HS-27A (cell line): ENCODE measurements at regions not wholly inside any gene's neighbourhood (a gene's known extent, or its start where the extent isn't known, plus 50 kb on each side); places are given as distances from the start of the nearest gene placed in this dataset.
"Not testable (repeated sequence)": the region's sequence is repeated elsewhere in the genome, so short reads cannot be mapped to it uniquely, and the experiment has no call there.

Source experiments
- DNase-seq: peaks from one replicate; pipeline ENCODE4 v3.0.0-alpha.2; 2012; ENCODE audit warnings: low read depth, missing footprints

DNA sequence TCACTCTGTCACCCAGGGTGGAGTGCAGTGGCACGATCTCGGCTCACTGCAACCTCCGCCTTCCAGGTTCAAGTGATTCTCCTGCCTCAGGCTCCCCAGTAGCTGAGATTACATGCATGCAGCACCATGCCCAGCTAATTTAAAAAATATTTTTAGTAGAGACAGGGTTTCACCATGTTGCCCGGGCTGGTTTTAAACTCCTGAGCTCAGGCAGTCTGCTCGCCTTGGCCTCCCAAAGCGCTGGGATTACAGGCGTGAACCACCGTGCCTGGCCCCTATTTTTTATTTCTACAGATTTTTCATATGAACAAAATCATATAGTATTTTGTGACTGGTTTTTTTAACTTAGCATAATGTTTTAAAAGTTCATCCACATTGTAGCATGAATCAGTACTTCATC is 310.6 kb downstream of the RPS24 start:
- not testable (repeated sequence) for DNase-seq

DNA sequence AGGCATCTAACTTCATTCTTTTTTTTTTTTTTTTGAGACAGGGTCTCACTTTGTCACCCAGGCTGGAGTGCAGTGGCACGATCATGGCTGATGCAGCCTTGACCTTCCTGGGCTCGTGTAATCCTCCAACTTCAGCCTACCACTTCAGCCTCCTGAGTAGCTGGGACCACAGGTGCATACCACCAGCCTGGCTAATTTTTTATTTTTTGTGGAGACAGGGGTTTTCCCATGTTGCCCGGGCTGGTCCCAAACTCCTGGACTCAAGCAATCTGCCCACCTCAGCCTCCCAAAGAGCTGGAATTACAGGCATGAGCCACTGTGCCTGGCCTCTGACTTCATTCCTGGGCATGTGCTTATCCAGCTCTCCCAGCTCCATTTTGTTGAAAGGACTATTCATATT is 311.9 kb downstream of the RPS24 start:
- DNase-seq = not testable (repeated sequence)

DNA sequence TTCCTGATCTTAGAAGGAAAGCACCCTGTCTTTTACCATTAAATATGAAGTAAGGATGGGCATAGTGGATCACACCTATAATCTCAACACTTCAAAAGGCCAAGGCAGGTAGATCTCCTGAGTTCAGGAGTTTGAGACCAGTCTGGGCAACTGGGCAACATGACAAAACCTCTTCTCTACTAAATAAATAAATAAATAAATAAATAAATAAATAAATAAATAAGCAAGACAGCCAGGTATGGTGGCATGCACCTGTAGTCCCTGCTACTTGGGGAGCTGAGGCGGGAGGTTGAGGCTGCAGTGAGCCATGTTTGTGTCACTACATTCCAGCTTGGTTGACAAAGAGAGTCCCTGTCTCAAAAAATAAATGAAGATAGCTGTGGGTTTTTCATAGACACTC is 313.1 kb downstream of the RPS24 start:
- no peak for DNase-seq

DNA sequence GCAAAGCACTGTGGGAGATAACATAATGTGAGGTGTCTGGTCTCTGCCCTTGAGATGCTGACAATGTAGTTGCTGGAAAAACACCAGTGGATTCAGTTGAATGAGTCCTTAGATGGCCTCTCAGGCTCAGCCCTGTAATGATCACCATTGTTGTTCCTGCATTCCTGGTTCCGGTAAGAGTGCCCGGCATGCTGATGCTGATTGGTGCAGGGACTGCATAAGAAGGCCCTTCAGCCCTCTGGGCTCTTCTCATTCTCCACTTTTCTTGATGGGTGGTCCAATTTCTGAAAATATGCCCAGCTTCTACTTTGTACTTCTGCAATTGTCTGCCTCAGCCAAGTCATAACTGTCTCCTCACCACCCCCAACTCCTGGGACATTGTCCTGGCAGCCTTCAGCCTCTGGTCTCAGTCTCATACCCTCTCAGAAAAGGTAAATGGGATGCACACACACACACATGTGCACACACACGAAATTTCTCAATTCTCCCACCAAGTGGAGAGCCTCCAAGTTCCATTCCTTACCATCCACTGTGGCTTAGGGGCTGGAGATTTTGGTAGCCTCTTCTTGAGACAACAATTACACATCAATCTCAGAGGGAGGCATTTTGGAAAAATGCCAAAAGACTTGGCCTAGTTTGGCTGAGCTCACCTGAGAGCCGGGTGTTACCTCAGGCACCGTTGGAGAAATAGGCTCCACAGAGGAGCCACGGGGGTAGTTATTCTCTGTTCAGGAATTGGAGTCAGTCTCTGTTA is 314.9 kb downstream of the RPS24 start:
- no peak for DNase-seq

DNA sequence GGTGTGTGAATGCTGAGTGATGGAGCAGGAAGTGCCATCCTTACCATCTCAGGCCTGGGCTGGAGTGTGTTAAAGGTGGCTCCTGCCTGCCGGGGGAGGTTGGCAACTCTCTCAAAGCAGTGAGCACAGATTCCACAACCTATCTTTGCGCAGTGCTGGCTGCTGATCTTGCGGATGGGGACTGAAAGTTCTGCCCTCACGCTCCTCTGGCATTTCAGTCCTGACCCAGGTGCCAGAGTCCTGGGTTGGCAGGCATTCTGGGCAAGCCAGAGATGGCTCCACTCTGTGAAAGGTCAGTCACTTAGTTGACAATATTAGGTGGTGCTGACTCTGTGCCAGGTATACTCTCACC is 315.5 kb downstream of the RPS24 start:
- no peak for DNase-seq

DNA sequence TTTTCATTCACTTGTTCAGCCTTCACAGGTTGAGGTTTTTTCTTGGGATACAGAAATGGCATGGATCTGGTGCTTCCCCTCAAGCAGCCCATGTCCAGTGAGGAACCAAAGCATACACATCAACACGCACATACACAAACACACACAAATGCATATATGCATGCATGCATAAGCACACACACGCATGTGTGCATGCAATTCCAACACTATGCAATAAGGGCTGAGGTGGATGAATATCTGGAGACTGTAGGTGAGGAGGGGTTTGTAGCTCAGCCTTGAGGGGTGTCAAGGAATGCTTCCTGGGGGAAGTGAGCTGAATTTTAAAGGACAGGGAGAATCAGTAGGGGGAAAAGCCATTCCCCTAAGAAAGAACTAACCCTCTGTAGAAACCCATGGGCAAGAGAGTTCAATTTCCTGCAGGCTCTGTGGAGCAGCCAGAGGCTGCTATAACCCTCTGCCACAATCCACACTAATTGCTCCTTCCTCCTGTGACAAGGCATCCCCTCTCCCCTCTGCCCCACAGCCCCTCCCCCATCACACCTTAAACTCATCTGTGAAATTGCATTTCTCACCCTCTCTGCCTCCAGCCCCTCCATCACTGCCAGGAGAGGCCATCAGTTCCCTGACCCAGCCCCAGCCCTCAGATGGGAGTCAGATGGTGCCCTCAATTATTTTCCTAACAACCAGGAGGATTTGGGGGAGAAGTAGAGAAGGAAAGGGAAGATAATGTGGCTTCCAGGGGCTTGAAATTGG is 316.4 kb downstream of the RPS24 start:
- no peak for DNase-seq

DNA sequence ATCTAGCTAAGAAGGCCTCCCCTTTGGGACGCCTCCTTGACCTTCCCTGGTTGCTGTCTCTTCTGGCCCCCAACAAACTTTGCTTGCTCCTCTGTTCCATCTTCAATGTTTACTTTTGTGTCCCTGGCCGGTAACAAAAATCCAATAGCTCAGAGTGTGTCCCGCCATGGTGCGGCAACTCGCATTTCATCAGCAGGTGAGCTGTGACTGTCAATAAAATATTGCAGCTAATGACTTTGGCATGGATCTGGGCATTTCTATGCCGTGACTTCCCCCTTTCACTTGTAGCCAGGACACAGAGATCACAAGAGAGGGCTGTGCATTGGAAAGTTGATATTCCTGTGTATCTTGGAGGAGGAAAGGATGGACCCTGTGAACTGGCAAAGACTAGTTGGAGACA is 317.6 kb downstream of the RPS24 start:
- no peak for DNase-seq

DNA sequence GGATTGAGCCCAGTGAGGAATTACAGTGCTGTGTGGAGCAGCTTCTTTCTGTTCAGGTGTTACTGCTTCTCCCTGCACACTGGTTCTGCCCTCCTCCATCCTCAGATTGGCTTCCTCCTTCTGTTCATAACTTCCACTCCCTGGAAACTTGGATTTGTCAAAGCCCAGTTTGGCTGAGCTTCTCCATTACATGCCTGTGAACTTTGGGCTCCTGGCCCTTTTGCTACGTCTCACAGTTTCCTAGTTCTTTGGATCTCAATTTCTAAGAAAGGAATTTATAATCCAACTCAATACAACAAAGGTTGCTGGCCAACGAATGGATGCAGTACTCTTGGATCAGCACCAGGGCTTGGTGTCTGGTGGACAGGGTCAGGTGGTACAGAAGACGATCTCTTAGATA is 318.1 kb downstream of the RPS24 start:
- no peak for DNase-seq

DNA sequence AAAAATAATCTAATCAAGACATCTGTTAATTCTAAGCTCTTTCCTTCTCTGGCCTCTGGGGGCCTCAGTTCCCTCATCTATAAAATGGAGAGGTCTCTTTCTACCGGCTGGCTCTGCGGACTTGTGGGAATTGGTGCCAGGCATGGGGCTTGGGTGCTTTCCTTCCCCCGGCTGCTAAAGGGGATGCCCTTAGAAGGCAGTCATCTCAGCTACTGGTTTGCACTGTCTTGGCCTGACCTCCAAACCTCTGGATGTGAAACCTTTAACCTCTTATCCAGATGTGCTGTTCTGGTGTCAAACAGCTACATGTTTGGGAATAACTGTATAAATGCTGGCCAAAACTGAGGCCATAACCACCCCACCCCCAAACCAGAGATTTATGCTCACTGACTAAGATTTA is 320.0 kb downstream of the RPS24 start:
- no peak for DNase-seq

DNA sequence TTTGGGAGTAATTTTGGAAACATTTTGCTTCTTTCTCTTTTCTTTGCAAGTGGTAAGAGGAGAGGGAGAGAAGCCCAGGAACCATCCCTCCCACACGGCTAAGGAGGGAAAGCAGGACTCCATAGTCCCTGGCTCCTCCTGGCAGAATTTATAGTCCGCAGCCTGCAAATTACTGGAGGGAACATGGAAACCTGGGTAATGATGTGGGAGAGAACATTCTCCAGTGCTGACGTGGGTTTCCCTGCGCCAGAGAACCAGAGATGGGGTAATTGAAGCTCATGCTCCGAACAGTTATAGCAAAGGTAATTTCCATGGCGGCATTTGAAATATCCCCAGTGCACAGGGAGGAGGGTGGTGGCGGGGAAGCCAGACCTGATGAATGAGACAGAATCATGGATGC is 320.4 kb downstream of the RPS24 start:
- DNase-seq = no peak

DNA sequence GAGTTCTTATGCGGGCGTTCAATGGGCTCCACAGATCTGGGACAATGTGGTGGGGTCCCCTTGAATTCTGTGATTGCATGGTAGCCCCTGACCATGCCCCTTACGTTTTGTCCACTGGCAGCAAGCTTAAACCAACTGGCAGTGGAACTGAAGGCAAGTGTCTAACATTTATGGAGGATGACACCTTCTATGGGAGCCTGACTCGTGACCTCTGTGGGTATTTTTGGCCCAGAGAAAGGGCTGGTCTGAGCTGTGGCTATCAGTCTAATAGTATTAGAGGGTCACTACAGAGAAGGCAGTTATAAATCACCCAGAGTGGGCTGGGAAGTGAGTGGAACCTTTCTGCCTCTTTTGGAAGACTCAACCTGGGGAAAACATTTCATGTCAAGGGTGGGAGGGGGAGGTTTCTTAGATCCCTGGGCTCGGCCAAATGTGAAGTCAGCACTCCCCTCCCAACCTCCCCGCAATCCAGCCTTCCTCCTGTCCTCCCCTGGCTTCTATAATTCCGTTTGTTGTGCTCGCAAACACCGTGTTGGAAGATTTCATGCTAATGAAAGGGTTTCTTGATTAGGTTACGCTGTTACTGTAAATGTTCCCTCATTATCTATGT is 322.7 kb downstream of the RPS24 start:
- DNase-seq = no peak

DNA sequence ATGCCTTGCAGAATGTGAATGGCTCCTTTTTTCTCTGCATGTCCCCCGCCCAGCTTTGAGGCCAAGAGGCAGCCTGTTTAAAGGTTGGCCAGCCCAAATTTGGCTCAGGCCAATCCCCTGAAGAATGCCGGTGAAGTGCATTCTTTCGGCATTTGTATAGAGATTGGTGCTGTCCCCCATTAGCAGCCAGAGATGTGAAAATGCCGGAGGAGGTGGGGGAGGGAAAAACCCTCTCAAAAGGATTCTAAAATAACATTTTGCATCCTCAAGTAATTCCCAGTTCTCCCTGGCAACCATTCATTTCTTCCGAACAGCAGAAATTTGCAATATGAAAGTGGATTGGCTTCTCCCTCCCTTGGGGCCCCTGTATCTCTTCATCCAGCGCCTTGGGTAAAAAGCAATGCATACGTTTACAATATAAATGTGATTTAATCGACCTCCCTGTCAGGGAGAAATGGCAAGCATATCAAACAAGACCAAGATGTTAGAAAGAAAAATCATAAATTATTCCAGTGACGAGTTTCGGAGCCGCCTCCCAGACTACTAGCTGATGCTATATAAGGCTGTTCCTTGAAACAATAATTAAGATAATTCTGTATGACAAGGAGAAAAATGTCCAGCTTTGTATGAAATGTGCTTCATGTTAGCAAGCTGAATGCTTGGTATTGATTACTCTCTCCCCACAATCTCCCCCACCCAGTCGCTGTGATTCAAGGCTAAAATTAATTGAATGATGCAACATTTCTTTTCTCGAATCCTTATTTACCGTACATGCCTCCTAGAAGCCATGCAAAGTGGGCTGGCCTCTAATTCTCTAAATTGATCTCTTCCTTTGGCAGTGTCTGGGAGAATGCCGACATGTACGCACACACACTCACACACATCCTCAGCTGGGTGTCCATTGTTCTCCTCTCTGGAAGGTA is 323.7 kb downstream of the RPS24 start:
- no peak for DNase-seq

DNA sequence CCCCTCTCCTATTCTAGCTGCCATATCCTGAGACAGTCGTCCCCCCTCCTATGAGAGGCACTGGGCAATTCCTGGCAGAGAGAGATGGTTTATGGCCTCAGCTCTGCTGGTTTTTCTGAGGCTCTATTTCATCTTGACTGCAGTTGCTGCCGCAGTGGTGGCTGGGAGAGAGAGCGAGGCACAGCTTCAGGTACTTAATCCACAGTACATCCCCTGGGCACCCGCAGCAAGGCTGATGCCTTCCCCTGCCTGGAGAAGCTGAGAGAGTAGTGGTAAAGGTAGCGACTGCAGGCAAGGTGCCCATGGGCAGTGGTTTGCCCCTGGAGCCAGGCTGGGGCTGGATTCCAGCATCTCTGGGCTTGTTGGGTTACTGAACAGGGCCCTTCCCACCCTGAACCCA is 324.7 kb downstream of the RPS24 start:
- no peak for DNase-seq

DNA sequence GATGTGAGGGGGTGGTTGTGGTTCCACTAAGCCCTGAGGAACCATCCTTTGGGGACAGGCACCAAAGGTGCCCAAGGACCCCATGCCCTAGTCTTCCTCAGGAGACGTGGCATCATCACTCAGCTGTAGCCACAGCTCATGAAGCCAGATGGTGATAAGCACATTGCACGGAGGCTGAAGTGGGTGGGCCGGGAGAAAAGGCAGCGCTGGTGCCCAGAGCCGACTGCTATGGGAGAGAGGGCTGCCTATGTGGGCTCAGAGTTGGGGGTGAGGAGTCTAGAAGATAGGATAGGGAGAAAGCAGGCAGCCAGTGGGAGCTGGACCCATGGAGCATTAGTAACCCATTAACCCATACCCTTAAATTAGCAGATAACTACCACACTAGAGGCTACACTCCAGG is 325.3 kb downstream of the RPS24 start:
- DNase-seq = no peak

DNA sequence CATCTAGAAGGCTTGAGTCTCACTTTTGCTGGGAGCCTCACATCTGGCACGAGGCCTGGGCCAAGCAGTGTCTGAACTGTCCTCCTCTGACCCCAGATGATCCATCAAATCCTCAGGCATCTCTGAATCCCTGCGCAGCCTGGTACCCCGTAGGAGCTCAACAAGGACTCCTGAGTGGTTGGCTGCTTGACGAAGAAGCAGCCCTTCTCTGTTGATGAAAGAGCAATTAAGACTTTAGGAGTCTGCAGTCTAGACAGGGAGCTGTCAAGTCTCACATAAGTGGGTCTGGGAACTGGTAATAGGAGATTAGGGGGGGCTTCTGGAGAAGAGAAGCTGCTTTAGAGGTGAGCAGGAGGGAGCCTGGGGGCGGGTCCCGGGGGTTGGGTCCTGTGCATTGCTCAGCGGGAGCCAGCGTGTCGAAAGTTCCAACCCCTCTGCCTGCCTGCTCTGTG is 326.0 kb downstream of the RPS24 start:
- no peak for DNase-seq

DNA sequence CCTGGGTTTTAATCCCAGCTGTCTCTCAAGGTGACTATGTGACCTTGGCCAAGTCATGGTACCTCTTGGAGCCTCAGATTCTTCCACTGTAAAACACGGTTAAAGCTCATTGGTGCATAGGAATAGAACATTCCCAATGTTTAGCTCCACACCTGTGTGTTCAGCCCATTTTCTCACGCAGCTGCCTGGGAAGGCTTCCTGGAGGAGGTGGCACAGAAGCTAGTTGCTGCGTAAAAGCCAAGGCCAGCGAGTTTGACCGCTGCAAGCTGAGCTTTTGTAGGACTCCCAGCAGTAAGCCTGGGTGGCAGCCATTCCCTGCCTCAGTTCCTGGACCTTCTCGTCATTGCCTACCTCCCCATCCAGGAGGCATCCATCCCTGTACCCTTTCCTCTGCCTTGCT is 326.6 kb downstream of the RPS24 start:
- no peak for DNase-seq

DNA sequence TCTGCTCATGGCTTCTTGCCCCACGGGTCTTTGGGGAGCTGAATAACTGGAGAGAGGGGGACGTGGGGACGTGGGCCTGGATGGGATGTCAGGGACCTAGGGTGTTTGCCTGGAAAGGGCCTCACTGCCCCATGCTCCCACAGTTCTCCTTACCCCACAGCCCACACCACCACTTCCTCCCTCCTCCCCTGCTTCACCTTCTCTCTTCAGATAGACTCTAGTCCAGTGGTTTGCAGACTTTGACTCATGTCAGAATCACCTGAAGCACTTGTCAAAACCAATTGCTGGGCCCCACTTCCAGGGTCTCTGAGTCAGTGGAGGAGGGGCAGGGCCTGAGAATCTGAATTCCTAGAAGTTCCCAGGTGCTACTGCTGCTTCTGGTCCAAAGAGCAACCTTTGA is 327.4 kb downstream of the RPS24 start:
- DNase-seq = no peak

DNA sequence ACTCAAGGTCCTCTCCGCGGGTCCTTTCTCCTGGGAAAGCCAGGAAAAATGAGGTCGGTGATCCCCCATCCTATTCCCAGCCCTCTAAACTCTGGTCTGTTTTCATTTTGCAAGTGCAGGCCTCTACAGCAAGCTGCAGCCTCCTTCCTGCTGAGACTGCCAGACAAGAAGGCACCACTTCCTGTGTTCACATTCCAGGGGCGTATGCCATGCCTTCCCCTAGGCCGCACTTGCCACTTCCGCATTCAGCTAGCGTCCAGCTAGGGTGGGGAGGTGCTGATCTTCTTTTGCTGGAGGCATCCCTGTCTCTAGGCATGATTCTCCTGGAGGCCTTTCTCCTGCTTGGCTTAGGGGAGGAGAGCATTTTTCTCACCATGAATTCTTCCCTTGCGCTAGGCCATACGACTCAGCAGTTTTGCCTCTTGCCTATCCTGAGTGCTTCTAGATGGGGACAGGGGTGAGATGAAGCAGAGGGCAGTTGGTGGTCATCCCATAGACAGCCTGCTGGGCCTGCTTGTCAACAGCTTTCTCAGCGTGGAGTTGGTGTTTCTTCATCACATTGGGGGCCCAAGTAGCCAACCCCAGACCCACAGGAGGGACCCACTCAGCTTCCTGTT is 328.9 kb downstream of the RPS24 start:
- no peak for DNase-seq

DNA sequence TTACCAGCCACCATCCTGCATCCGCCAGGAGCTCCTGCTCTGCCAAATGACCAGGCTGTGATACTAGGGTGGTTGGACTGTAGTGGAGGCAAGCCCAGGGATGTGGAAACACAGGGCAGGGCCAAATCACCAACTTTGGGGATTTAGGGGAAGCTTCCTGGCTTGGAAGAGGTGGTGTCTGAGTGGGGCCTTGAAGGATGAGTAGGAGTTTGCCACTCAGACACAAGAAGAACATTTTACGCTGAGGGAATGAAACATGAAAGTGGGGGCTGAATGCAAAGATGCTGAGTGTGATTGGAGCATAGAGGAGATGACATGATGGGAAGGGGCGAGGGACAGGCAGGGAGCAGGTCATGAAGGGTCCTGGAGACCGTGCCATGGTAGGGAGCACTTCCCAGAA is 329.5 kb downstream of the RPS24 start:
- no peak for DNase-seq

DNA sequence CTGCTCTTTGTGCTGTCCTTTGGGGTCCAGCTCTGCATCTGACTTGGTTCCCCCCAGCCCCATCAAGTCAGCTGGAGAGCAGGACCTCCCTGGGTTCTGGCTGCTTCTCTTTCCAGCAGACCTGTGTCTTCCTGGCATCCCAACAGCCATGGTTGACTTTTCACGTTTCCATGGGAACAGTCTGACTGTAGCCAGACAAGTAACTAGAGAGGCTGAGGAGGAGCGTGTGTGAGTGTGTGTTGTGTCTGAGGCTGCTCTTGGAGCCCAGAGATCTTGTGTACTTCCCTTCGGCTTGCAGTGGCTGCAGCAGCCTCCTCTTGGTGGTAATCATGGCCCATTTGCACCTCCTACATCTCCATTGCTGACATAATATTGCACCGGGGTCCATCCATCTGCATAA is 332.0 kb downstream of the RPS24 start:
- DNase-seq = no peak

DNA sequence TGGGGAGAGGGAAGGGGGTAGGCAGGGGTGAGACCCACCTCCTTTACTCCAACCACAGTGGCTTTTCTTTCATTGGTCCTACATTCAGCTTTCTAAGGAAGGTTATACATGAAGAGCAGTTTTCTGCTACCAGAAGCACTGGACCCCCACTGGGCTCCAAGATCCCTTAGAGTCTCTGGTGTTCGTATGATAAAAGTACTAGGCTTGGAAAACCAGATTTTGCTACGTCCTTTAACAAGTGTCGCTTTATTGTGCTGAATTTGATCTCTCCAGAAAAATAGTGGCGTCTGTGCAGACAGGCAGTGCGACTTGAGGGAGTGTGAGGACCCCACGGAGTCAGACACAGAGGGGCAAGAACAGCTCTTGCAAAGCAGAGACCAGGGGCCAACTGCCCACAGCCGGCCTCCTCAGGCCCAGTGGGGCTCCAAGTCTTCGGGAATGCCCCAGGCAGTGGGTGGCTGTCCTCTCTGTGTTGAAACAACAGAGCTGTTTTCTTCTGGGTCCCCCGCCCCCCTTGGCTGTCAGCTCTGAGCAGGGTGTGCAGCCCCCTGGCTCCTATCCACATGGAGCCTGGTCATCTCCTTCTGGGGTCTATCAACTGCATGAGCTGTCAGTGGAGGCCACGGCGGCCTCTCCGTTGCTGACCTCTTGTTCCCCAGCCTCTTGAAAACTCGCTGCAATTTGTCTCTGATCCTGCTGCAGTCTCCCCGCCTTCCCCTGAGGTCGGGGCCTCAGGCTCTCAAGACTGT is 333.2 kb downstream of the RPS24 start:
- DNase-seq = no peak
